SK-N-DZ (cell line): ENCODE measurements at regions not wholly inside any gene's neighbourhood (a gene's known extent, or its start where the extent isn't known, plus 50 kb on each side); places are given as distances from the start of the nearest gene placed in this dataset.

ENCODE experiments used
- DNase-seq: peaks from one replicate; pipeline ENCODE4 v3.0.0-alpha.2; 2015; ENCODE audit warnings: low spot score

DNA sequence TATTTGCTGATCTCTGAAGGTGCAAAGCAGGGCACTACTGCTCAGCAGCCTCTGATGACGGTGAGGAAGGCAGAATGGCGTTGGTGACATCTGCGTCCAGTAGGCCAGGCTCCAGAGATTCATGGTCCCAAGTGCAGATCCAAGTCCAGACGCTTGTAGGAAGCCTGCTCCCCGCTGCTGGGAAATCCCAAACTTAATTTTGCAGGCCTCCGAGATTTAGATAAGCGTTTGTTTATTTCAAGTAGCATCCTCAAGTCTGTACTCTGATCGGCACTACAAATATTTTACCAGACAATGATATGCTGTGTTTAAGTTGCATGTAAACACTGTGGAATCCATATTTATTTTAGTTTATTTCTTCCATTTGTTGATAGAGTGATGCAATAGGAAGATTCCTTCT lies 244.9 kb upstream of the KLF6 start:
- no peak for DNase-seq

DNA sequence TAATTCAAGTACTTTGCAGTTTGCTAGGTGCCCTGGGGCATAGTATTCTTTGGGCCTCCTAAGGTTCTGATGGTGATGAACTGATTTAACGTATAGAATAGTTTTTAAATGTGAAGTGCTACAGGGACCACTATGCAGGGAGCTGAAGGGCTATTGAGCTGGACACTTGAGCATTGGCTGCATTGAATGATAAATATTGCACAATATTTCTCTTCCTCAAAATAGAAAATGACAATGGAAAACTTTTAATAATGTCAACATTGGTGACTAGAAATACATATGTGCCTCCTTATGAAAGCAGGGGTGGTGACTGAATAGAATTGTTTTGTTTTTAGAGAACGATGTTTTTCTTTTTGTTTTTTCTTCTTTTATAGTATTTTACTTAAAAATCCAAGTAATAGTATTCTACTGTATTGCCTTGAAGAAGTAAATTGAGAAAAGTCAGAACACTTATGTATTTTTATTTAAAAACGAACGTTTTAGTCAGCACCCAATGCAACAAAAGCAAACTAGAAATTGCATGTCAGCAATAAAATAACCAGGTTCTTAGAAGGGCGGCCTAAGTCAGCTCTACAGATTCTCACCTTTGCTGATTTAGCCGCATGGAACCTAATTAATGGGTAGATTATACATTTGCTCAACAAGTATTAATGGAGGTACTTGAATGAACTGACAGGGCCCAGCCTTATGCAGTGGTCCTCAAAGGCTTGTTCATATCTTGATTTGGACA lies 244.0 kb upstream of the KLF6 start:
- no peak for DNase-seq

DNA sequence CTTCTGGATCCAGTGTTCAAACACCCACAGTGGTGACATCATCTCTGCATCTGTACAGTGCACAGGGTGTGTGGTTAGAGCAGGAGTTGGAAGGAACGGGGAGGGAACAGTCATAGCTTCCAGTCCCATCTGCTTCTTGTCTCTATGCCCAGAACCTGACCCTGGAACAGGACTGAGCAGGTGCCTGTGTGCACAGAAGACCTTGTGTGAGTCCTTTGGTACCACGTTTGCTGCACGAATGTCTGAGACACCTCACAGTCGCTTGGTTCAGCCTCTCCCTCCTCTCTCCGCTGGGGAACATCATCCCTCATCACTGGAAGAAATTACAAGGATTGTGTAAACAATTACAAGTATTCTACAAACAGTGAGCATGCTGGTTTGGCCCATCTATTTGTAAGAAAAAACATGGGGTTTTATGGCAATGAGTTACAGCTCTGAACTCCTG lies 243.0 kb upstream of the KLF6 start:
- no peak for DNase-seq

DNA sequence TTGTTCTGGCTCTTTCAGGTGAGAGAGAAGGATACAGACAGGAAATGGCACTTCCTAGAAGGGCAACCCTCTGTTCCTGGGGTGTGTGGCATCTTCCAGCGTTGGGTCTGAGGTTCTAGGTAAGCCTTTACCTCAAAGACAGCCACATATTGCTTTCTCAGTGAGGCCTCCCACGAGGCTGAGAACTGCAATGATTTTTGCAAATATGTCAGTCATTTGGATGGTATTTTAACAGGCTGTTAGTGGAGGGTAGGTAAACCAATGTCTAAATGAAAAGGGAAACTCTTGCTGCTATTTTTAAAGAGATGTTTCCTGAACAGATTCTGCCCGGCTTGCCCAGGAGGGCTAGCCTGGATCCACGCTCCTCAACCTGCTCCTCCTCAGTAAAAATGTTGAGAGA lies 240.3 kb upstream of the KLF6 start:
- DNase-seq = no peak

DNA sequence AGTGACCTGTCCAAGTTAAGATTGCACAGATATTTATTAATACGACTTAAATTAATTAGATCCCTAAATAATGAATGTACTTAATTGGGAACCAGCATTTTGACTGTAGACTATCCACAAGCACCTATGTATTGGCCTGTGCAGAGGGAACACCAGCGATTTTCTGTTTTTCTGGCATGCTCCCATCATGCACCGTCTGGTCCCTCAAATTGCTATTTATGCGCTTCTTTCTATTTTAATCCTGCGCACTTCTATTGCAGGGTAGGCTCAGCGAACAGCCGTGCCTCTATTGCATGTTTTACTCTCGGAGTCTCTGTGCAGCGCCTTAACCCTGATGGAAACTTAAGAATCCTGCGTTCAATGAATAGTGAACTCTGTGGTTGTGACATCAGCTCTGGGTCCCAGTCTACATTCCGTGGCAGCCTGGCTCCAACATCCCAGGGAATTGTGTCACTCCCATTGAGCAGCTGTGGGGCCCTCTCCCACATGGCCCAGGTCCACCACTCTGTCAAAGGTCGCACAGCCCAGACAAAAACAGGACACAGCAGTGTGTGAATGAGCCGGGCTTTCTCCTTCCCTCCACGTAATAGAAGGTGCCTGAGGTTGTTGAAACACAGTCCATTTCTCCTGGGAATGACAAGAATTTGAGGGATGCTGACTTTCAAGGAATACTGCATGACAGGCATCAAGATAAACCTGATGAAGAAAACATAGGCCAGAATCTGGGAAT lies 239.7 kb upstream of the KLF6 start:
- no peak for DNase-seq

DNA sequence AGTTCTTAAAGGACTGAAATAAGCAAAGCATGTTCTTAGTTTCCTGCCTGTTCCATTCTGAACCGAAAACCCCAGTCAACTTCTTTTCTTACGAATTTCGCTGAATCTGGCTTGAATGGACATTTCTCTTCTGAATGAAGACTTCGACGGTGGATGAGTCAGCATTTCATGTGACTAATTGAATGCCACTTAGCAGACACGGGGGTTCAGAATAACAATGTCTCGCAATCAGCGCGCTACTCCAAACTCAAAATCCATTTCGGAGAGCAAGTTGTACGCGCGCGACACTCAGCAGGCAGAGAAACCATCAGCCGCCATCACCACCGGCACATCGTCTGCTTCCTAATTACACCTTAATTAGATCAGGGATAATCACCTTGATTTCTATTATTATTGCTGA lies 239.0 kb upstream of the KLF6 start:
- DNase-seq = no peak

DNA sequence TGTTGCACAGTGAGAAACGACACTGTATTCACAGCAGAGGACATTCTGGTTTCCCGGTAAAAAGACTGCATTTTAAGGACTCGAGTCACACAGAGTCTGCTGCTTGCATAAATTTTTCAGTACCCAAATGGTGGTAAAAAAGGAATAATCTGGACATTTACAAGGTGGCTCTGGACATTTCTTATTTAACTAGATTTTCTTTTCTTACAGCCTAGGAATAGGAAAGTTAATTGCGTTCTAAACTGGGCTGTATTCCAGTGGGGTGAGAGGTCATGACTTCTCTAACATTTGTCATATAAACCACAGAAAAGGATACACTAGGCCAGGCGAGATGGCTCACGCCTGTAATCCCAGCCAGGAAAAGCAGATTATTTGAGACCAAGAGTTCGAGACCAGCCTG lies 237.5 kb upstream of the KLF6 start:
- no peak for DNase-seq

DNA sequence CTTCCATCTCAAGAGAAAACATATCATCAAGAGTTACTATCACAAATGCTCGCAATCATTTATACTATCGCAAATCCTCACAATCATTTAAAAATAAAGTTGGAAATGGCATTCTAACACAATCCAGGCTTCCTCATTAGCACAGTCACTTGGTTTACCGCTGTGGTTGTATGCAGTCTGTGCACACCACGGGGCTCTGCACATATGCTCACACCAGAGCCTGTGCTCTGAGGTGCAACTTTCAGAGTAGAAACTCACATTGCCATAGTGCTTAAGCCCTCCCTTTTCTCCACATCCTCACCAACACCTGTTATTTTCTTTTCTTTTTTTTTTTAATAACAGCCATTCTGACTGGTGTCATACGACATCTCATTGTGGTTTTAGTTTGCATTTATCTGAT lies 235.6 kb upstream of the KLF6 start:
- DNase-seq = no peak

DNA sequence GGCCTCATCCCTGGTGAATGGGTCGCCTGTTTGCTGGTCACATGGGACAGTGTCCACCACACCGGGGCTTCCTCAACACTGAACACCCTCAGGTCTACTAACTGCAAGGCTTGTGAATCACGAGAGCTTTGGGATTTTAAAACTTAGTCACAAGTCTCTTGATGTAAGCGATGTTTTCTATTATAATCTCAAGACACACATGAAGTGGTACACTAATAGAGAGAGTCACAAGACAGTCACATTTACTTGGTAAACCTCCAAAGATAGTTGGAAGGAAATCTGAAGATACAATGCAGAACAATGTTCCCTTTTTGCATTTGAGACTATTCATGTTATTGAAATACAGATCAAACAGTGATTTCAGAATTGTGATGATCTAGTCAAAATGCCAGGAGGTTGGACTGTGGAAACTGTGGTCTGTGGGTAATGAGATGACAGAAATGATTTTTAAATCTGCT lies 233.1 kb upstream of the KLF6 start:
- DNase-seq = no peak

DNA sequence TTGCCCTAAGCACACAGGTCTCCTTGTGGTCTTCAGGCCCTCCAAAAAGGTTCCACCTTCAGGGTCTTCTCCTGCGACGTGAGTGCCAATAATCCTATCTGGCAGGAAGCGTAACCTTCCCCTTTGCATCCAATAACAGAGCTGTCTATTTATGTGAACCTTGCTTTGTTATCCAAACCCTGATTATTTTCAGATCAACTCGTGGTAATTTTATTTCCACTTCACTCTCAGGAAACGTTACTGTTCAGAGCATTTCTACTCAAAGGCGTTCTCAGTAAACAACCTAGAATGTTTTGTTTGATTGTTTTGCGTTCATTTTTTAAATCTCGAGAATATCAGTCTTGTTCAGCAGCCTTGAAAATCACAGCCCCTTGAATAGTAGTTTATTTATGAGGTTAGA lies 232.3 kb upstream of the KLF6 start:
- no peak for DNase-seq

DNA sequence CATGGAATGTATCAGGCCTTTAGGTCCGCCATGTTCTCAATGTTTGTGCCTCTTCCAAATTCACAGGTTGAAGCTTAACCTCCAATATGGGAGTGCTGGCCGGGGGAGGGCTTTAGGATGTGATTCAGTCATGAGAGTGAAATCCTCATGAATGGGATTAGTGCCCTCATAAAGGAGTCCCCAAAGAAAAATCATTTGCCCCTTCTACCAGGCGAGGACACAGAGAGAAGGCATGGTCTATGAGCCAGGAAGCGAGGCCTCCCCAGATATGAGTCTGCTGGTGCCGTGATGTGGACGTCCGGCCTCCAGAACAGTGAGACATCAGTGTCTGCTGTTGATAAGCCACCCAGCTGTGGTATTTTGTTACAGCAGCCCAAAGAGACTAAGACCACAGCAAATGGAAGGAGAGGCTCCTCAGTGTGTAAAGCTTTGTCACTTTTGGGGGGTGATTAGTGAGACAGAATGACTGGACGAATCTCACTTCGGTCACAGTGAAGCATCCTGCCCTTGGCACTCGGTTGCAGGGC lies 231.3 kb upstream of the KLF6 start:
- DNase-seq = no peak

DNA sequence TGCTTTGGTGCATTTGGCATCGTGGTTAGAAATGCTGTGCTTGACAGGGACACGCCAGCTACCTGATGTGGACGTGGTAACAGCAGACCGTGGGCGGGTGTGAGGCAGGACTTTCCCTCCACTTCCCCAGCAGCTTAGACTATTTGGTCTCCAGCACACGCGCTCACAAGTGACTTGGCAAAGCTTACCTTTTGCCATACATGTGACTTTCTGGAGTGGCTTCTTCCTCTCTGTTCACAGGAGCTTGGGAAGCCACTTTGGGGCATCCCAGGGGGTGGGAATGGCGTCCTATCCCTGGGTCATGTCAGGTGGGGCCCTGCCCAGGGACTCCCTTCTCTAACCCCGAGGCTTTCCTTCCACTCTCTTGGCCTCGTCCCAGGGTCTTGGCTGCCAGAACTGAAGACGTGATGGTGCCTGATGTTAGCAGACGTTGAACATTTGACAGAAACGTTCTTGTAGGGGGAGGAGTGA lies 228.7 kb upstream of the KLF6 start:
- no peak for DNase-seq

DNA sequence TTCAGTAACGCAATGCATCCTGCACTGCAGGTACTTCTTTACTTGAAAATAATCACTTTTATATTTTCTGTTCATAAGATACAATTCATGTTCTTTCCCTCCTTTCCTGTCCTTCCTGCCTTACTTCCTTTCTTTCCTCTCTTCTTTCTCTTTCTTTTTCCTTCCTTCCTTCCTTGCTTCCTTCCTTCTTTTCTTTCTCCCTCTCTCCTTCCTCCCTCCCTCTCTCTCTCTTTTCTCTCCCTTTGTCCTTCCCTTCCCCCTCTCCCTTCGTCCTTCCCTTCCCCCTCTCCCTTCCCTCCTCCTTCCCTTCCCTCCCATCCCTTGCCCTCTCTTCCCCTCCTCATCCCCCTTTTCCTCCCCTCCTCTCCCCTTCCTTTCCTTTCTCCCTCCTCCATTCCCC lies 227.8 kb upstream of the KLF6 start:
- no peak for DNase-seq

DNA sequence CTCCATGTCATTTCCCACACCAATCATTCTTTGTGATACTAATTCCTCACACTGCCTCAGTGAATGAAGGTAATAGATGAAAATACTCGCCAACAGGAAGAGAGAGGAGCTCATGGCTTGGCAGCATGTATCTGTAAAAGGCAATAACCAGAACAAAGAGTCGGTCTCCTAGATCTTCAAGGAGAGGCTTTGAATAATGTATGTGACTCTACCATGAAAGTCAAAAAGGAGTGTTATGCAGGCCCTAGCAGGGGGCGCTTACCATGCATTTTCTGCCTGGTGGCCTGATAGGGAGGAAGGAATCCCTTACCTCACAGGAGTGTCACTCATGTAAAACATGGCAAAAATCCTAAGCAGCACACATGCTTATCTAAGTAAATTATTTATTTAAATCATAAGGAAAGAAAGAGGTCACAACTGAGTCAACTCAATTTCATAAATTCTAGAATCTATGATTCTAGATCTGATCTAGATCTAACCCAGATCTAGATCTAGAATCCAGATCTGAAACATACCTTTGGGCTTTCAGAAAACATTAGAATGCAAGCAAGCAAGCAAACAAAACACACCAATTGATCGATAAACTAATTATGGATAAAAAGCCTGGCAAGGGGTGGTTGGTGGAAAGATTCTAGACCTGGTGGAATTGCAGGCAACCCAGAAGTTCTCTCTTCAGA lies 226.3 kb upstream of the KLF6 start:
- DNase-seq = no peak

DNA sequence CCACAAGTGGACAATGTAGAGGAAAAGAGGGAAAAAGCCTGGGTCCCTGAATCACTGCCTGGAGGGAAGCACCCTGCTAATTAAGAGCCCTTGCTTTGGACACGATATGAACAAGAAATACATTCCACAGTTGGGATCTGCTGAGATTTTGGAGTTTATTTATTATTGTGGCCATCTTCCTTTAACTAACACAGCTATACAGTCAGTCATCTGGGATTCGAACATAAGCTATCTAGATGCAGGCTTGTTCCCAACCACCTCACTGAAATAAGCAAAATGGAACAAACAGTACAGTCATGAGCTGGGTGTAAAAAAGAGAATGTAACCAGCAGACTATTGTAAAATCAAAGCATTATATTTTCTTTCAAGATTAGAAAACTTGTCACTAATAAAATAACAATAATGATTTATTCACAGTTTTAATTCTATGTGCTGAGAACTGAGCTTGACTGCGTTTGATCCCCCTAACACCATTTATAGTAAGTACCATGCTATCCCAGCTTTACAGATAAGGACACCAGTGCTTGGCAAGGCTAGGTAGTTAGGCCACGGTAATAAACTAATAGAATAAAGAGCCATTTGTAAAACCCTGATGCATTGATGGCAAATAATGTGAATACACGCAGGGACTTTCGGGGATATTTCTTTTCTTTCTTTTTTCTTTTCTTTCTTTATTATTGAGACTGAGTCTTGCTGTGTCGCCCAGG lies 223.8 kb upstream of the KLF6 start:
- DNase-seq = no peak

DNA sequence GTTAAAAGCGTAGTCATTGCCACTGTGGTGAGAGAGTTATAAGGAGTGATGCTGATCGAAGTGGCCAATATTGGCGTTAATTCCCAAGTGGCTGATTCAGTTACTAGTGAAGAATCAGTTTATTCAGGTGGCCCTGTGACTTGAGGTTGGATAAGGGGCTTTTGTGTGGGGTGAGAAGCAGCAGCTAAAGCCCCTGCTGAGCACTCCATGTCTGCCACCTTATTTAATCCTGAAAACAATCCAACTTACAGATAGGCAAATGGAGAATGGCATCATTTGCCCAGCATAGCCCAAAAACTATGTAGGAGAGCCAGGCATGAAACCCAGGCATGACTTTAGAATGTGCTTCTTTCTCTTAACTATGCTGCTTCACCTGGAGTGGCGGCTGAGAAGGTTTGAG lies 222.8 kb upstream of the KLF6 start:
- DNase-seq = no peak

DNA sequence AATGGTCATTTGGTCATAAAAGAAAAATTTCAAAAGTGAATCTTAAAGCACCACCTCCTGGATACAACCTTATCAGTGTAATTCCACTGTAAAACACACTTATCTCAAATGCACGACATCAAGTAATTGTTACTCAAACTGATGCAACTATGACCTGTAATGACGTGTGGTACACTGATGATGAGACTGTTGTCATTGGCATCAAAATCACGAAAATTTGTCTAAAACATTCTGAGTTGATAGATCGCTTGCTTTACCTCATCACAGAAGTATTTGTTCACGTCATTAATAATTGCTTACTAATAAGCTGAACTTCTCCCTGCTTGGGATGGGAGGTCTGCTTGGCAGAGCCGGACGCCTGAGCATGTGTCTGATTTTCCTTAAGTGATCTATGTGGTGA lies 221.8 kb upstream of the KLF6 start:
- DNase-seq = no peak

DNA sequence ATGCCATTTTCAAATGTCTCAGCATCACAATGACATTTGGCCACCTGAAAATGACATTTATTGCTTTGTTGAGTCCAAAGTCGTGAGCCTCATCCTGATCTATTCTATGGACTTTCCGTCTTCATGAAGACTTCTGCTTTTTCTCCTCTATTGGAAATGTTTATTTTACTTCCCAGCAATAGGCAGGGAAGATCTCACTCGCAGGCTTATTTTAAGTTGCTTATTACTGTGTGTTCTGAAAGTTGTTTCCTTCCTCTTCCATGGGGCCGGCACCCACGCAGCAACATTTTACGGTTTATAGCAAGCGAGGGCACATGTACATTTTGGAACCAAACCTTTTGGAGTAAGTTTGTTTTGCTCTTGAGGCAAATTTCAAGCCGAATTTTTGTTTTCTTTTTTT lies 221.0 kb upstream of the KLF6 start:
- DNase-seq = no peak

DNA sequence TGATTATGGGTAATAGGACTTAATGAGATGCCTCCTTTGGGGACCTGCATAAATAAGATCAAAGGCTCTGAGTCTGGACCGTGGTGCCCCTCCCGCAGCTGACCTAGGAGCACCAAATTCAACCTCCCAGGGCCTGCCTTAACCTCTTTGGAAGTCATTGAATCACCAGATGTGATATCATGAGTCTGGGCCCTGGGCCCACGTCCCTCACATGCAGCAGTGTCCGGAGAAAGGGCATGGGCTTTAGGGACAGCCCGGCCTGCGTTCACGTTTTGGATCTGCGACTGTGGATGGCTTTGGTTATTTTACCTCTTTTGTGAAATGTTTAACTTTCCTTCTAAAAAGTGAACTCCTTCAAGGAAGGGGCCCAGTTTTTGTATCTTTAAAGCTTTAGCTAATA lies 220.0 kb upstream of the KLF6 start:
- no peak for DNase-seq

DNA sequence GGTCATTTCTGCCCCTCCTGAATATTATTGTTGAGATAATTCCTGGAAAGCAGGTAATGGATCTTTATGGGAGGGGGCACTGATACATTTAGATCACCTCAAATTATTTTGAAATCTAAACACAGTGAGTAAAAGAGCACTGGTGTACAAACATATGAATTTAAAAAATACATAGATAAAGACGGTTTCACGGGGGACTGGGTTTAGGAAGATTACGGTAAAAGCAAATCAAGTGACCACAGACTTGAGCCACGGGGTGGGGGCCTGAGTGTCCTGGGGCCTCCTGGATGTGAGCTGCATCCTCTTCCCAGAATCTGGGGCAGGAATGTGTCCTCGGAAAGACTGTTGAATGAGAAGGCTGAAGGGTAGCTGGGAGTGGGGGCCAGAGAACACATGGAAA lies 219.1 kb upstream of the KLF6 start:
- no peak for DNase-seq

DNA sequence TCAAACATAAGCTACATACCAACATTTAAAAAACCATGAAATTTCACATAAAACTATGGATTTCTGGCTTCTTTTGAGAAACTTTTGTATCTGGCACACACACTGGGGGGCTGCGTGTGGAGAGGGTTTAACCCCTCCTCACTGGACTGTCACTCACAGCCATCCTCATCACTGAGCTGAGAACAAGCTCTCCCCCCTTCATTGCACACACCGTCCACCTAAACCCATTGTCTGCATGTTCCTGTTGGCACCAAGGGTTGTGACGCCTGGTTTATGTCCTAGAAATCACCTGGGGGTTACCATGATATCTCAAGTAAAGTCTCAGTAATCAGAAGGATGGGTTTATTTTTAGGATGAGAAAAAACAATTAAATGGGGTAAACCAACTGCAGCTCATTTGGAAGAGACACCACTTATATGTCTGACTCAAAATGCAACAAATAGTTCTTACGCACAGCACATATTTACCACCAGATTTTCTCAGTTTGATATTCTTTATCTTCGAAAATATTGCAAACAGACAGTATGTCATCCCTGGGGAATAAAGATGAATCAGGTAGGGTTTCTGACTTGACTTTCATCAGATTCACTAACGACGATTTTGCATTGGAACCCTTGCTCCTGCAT lies 218.5 kb upstream of the KLF6 start:
- no peak for DNase-seq
